ENCODE measurements at regions not wholly inside any gene's neighbourhood (a gene's known extent, or its start where the extent isn't known, plus 50 kb on each side); places are given as distances from the start of the nearest gene placed in this dataset.
A peak's percentile ranks its signal among the peaks of the same experiment; 100 is the strongest.

DNA sequence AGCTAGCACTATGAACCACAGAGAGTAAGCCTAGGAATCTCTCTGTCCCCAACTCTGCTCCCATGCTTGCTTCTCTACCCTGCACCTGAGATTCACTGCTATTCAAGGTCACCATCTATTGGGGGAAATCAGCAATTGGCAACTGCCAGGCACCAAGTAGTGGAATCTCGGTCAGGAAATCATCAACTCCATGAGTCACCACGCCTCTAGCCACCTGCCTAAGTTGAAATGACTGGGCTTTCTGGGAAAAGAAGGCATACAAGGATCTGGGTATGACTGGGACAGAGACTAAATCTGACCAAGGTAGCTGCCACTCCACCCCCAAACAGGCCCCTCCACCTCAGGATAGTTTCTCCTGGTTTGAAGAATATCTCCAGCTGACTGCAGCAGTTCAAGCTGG lies 464.1 kb upstream of the CBLB start:
- TF ChIP-seq, protein P1, sequence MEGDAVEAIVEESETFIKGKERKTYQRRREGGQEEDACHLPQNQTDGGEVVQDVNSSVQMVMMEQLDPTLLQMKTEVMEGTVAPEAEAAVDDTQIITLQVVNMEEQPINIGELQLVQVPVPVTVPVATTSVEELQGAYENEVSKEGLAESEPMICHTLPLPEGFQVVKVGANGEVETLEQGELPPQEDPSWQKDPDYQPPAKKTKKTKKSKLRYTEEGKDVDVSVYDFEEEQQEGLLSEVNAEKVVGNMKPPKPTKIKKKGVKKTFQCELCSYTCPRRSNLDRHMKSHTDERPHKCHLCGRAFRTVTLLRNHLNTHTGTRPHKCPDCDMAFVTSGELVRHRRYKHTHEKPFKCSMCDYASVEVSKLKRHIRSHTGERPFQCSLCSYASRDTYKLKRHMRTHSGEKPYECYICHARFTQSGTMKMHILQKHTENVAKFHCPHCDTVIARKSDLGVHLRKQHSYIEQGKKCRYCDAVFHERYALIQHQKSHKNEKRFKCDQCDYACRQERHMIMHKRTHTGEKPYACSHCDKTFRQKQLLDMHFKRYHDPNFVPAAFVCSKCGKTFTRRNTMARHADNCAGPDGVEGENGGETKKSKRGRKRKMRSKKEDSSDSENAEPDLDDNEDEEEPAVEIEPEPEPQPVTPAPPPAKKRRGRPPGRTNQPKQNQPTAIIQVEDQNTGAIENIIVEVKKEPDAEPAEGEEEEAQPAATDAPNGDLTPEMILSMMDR (IDR thresholded peaks at IDR 0.05): no peak
- H3K4me3 ChIP-seq: no peak overlapping the region
- no peak for DNase-seq (ENCODE audit: low spot score)
- no peak overlapping the region for H3K27ac ChIP-seq

DNA sequence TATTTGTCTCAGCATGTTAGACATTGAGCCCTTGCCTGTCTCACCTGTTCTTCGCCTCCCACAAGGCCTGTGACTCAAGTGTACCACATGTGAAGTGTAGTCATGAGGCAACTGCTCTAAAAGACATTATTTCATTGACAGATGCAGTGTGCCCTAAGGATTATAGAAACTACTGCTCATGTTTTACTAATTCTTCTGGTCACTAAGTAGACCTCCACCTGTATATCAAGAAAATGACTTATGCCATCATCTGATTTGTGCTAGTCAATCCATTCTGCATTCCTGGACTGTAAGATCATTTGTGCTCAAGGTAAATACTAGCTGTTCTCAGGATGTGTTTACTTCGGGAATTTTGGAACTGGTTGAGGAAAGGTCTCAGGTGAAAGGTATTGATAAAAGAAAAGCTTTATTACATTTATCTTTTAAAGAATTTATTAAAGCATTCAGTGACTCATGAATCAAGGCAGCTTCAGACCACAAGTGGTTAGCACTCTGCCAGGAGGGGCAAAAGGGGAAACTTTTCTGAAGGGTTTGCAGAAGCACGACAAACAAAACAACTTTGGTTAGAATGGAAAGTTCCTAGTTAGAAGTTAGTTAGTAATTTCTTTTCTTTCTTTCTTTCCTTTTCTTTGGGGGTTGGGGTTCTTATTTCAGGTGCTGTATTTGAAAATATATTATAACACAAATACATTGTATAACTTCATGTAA lies 465.3 kb upstream of the CBLB start:
- TF ChIP-seq, protein P1 (IDR thresholded peaks at IDR 0.05): no peak
- DNase-seq (ENCODE audit: low spot score): no peak
- Histone ChIP-seq H3K27ac (no peak overlapping the region), H3K4me3 (no peak overlapping the region)

DNA sequence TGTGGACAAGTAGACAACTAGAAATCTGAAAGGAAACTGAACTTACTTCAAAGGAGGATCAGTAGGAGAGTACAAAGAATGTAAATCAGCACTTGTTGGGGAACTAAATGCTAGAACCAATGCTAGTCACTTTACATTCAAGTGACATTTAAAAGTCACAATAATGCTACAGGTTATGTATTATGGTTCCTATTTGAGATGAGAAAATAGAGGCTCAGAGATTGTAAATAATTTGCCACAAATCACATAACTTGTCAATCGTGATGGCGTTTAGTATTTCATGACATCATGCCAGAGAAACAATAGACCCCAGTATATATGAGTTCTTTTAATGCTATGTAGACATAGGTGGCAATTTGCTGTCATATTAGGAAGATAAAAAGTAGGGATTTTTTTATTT lies 467.8 kb upstream of the CBLB start:
- Histone ChIP-seq H3K4me3 (no peak overlapping the region), H3K27ac (no peak overlapping the region)
- TF ChIP-seq, protein P1 (IDR thresholded peaks at IDR 0.05): no peak
- DNase-seq (ENCODE audit: low spot score): no peak

DNA sequence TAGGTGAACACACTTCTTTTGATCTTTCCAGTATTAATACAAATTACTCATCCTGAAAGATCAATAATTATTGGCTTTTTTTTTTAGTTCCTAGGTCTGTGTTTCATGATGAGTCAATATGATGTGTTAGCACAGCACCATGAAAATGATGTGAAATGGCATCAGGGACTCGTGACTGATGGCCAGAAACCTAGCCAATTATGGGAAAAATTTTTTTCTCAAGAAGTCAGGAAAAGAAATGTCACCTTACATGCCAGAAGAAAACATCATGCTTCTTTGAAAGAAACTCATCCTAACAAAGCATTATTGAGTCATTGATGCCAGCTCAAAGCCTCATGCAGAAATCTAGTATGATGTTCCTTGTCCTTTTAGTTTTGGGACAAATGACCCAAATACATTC lies 468.3 kb upstream of the CBLB start:
- no peak overlapping the region for H3K27ac ChIP-seq
- no peak for DNase-seq (ENCODE audit: low spot score)
- H3K4me3 ChIP-seq: no peak overlapping the region
- TF ChIP-seq, protein P1 (IDR thresholded peaks at IDR 0.05): no peak

DNA sequence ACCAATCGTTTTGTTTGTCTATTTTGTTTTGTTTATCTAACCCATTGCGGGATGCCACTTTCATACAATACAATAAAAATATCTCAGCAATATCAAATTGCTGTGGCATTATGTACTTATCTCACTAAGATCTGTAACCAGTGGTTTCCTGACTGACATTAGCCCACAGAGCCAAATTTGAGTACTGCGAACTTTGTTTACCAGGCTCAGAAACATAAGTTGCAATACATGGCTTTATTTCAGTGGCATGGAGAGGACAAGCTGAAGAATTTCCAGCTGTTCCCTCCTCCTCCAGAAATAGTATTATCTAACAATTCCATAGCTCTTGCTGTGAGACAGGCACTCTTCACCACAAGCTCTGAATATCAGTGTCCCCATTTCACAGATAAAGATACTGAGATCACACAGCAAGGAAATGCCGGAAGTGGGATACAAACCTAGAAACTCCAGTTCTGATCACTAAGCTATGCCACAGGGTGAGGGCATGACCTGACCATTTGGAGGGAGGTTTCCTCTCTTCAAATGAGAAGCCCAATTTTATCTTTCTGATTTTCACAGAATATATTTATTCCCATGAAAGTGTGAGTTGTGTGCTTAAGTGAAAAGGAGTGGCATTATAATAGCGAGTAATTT lies 469.9 kb upstream of the CBLB start:
- H3K27ac ChIP-seq: no peak overlapping the region

DNA sequence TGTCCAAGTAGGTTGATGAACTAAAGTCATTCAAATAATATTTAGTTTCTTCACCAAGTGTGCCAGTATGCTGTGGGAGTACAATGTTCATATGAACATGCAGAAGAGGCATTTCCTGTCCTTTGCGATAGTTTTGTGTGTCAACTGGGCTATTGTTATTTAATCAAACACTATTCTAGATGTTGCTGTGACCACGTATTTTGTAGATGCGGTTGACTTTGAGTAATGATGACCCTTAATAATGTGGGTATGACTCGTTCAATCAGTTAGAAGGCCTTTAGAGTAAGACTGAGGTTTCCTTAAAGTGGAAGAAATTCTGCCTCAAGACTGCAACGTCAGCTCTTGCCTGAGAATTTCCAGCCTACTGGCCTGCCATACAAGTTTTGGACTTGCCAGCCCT lies 470.7 kb upstream of the CBLB start:
- TF ChIP-seq, protein P1 (IDR thresholded peaks at IDR 0.05): no peak
- no peak for DNase-seq (ENCODE audit: low spot score)

More for the DNA sequence above, 469.9 kb upstream of the CBLB start:
- no peak overlapping the region for H3K4me3 ChIP-seq
- TF ChIP-seq, protein P1 (IDR thresholded peaks at IDR 0.05): no peak
- DNase-seq (ENCODE audit: low spot score): no peak

DNA sequence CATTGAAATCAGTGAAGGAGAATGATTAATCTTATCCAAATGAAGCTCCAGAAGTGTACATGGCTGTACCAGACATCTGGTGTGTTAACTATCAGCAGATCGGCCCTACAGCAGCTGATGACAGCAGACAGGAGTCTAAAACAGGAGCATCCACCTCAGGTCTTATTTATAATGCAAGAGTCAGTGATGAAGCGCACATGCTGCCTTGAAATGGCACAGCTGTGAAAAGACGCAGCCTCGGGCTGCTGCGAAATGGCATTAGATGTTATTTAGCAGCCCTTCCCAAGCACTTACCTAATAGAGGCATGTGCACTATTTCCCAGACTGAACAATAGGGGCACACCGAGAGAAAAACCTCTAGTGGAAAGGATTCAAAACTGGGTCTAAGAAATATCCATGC lies 472.3 kb upstream of the CBLB start:
- Histone ChIP-seq H3K27ac (no peak overlapping the region), H3K4me3 (peak overlapping the region; percentile 44)
- TF ChIP-seq, protein P1 (IDR thresholded peaks at IDR 0.05): no peak
- DNase-seq (ENCODE audit: low spot score): no peak

More for the DNA sequence above, 470.7 kb upstream of the CBLB start:
- H3K4me3 ChIP-seq: no peak overlapping the region
- no peak overlapping the region for H3K27ac ChIP-seq
